Adipocyte (in vitro differentiated cells): ENCODE measurements at regions not wholly inside any gene's neighbourhood (a gene's known extent, or its start where the extent isn't known, plus 50 kb on each side); places are given as distances from the start of the nearest gene placed in this dataset.
"Not testable (repeated sequence)": the region's sequence is repeated elsewhere in the genome, so short reads cannot be mapped to it uniquely, and the experiment has no call there.

Experiments
- DNase-seq: peaks from one replicate; pipeline ENCODE4 v3.0.0-alpha.2; 2015; ENCODE audit warnings: low read depth
- H3K27me3 ChIP-seq: replicated peaks from 2 replicates; pipeline ENCODE4 v1.7.0; 2013; ENCODE audit warnings: mild to moderate bottlenecking, low read length, moderate library complexity; ENCODE audit not compliant: control insufficient read depth, insufficient read depth
- H3K36me3 ChIP-seq: 2 replicates; pipeline ENCODE4 v1.7.0; 2013; ENCODE audit warnings: low read length, mild to moderate bottlenecking, moderate library complexity; ENCODE audit not compliant: control insufficient read depth, insufficient read depth, severe bottlenecking
- H3K4me1 ChIP-seq: 2 replicates; pipeline ENCODE4 v1.7.0; 2013; ENCODE audit warnings: mild to moderate bottlenecking, low read length, moderate library complexity; ENCODE audit not compliant: control insufficient read depth, insufficient read depth
- H3K4me3 ChIP-seq: 2 replicates; pipeline ENCODE4 v1.7.0; 2013; ENCODE audit warnings: mild to moderate bottlenecking, low read length, moderate library complexity
- H3K9ac ChIP-seq: 2 replicates; pipeline ENCODE4 v1.7.0; 2013; ENCODE audit warnings: mild to moderate bottlenecking, low read length, moderate library complexity
- H3K9me3 ChIP-seq: 2 replicates; pipeline ENCODE4 v1.7.0; 2013; ENCODE audit warnings: mild to moderate bottlenecking, low read length, moderate library complexity; ENCODE audit not compliant: control insufficient read depth

DNA sequence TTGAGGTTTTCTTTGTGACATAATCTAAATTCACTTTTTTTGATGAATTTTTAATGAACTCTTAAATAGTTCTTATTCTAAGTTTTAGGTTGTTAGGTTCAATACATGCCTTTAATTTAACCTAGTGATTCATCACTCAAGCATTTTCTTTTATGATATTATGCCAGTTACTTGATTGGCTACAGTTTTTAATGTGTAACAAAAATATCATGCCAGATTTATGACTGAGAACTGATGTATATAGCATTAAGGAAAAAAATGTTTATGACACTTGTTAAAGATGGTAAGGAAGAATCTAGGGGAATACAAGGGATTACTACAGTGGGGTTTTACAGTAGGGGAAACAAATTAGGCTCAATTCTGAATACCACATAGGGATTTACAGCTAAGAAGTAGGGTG is 103.1 kb downstream of the VGLL3 start:
- Histone ChIP-seq H3K9me3 (no peaks in the 10 kb centered on the region), H3K4me1 (peaks cover 4% of the 10 kb centered on the region), H3K9ac (no peak overlapping the region), H3K27me3 (no peaks in the 10 kb centered on the region), H3K36me3 (no peaks in the 10 kb centered on the region), H3K4me3 (no peak overlapping the region)
- no peak for DNase-seq

DNA sequence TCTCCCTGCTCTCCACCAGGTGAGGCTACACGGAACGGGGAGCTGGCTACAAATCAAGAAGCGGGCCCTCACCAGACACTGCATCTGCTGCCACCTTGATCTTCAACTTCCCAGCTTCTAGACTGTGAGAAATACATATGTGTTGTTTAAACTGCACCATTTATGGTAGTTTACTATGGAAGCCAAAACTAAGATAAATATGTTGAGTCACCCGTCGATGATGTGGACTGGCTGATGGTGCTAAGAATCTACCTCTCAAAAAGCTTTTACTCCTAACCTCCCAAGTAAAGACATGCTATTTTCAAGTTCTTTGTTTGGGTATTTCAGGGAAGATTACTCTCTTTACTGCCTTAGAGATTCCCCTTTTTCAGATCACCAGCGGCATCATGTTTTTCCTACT is 110.9 kb downstream of the VGLL3 start:
- Histone ChIP-seq H3K4me3 (no peak overlapping the region), H3K9me3 (no peaks in the 10 kb centered on the region), H3K9ac (no peak overlapping the region), H3K27me3 (no peaks in the 10 kb centered on the region), H3K4me1 (peaks cover 4% of the 10 kb centered on the region), H3K36me3 (no peaks in the 10 kb centered on the region)
- no peak for DNase-seq

DNA sequence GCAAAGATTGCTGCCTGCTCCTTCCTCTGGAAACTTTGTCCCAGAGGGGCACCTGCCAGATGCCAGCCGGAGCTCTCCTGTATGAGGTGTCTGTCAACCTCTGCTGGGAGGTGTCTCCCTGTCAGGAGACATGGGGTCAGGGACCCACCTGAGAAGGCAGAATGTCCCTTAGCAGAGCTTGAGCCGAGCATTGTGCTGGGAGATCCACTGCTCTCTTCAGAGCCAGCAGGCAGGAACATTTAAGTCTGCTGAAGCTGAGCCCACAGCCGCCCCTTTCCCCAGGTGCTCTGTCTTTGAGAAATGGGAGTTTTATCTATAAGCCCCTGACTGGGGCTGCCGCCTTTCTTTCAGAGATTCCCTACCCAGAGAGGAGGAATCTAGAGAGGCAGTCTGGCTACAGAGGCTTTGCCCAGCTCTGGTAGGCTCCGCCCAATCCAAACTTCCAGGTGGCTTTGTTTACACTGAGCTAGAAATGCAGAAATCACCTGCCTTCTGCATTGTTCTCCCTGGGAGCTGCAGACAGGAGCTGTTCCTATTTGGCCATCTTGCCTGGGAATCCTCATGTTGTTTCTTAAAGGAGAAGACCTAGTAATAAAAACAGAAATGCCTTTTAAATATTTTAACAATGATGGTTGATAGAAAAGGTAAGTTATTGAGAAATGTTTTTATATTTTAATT is 114.3 kb downstream of the VGLL3 start:
- H3K4me3 ChIP-seq, DNase-seq, H3K36me3 ChIP-seq, H3K4me1 ChIP-seq, H3K9ac ChIP-seq, H3K27me3 ChIP-seq, H3K9me3 ChIP-seq: not testable (repeated sequence)

DNA sequence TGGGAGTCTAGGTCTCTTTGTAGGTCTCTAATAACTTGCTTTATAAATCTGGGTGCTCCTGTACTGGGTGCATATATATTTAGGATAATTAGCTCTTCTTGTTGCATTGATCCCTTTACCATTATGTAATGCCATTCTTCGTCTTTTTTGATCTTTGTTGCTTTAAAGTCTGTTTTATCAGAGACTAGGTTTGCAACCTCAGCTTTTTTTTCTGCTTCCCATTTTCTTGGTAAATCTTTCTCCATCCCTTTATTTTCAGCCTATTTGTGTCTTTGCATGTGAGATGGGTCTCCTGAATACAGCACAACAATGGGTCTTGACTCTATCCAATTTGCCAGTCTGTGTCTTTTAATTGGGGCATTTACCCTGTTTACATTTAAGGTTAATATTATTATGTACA is 116.2 kb downstream of the VGLL3 start:
- H3K27me3 ChIP-seq, DNase-seq, H3K4me3 ChIP-seq, H3K4me1 ChIP-seq, H3K36me3 ChIP-seq, H3K9me3 ChIP-seq, H3K9ac ChIP-seq: not testable (repeated sequence)

DNA sequence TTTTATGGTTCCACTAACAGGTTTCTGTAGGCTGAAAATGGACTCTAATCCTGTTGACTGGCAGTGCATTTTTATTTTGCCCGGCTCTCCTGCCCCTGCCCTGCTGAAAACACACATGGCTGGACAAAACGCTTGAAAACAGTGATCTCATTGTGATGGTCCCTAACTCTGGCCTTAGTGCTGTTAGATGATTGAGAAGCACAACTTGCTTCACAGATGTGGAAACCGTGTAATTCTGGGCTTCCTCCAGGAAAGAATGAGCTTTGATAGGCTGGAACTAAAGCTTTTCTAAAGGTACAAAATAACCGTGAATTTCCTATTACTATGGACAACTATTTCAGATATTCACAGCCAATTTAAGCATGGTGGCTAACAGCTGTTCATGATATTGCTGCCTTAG is 121.4 kb downstream of the VGLL3 start:
- DNase-seq: no peak
- no peak overlapping the region for H3K9ac ChIP-seq
- no peaks in the 10 kb centered on the region for H3K27me3 ChIP-seq
- H3K36me3 ChIP-seq: no peaks in the 10 kb centered on the region
- H3K9me3 ChIP-seq: no peaks in the 10 kb centered on the region
- peaks cover 18% of the 10 kb centered on the region for H3K4me1 ChIP-seq
- H3K4me3 ChIP-seq: no peak overlapping the region

DNA sequence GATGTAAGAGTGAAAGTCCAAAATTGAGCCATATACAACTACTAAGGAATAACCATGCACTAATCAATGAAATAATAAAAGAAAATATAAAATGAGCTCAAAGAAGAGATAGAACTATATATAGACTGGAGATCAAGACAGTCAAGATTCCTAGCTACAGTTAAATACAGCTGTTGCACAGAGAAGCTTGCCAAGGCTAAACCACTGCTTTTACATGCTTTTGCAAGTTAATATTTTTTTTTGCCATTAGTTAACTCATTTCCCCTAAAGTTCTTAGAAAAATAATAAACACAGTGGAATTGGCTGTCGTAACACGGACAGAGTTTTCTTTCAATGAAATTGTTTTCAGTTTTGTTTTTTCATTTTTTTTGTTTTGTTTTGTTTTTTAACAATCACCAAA is 123.0 kb downstream of the VGLL3 start:
- Histone ChIP-seq H3K36me3 (no peaks in the 10 kb centered on the region), H3K4me3 (peak overlapping the region; percentile 19), H3K4me1 (peaks cover 18% of the 10 kb centered on the region), H3K9me3 (no peaks in the 10 kb centered on the region), H3K9ac (no peak overlapping the region), H3K27me3 (no peaks in the 10 kb centered on the region)
- DNase-seq: peak; percentile 67

DNA sequence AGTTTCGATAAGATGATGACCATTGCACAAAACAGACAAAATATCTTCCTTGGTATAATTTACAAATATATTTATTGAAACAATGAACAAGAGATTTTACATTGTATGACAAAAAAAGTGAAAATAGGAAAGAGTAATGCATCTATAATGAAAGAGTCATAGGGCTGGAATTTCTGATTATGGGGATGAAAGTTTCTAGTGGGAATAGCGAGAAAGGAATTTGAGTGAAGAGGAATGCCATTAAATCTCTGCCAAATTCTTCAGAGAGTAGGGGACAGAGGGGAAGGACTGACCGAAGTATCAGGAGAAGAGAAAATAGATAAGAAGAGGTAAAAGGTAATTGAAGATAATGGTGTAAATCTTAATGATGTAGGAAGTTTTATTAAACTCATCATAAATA is 125.4 kb downstream of the VGLL3 start:
- Histone ChIP-seq H3K27me3 (no peaks in the 10 kb centered on the region), H3K36me3 (no peaks in the 10 kb centered on the region), H3K4me3 (no peak overlapping the region), H3K9ac (no peak overlapping the region), H3K4me1 (peaks cover 18% of the 10 kb centered on the region), H3K9me3 (no peaks in the 10 kb centered on the region)
- DNase-seq: peak; percentile 45

DNA sequence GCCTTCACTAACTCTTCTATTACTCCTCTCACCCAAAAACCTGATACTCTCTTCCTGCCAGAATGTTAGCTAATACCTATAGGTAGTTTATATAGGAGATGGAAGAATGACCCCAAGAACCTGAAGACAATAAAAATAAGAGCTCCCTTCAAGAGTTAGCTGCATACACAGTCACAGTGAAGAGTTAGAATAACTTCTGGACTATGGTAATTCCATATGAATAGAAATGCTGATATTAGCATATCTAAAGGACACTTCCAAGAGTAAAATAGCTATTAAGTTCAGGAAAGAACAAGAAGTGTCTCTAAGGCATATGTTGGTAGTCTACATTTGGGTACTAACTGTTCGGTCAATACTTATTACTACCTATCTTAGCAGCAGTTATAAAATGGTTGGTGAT is 134.2 kb downstream of the VGLL3 start:
- no peak for DNase-seq
- no peak overlapping the region for H3K4me3 ChIP-seq
- H3K4me1 ChIP-seq: no peaks in the 10 kb centered on the region
- H3K27me3 ChIP-seq: no peaks in the 10 kb centered on the region
- no peak overlapping the region for H3K9ac ChIP-seq
- no peaks in the 10 kb centered on the region for H3K36me3 ChIP-seq
- no peaks in the 10 kb centered on the region for H3K9me3 ChIP-seq

DNA sequence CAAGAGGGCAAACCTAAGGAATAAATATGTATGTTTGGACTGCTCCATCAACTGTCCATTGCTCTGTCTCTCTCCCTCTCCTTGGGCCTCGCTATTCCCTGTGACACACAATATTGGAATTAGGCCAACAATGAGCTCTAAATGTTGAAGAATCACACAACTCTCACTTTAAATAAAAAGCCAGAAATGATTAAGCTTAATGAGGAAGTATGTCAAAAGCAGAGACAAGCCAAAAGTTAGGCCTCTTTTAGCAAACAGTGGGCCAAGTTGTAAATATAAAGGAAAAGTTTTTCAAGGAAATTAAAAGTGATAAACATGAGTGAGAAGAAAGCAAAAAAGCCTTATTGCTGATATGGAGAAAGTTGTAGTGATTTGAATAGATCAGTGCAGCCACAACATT is 141.0 kb downstream of the VGLL3 start:
- no peak overlapping the region for H3K4me3 ChIP-seq
- no peaks in the 10 kb centered on the region for H3K4me1 ChIP-seq
- no peak overlapping the region for H3K9ac ChIP-seq
- H3K9me3 ChIP-seq: peaks cover 8% of the 10 kb centered on the region
- no peaks in the 10 kb centered on the region for H3K27me3 ChIP-seq
- no peak for DNase-seq
- H3K36me3 ChIP-seq: no peaks in the 10 kb centered on the region

DNA sequence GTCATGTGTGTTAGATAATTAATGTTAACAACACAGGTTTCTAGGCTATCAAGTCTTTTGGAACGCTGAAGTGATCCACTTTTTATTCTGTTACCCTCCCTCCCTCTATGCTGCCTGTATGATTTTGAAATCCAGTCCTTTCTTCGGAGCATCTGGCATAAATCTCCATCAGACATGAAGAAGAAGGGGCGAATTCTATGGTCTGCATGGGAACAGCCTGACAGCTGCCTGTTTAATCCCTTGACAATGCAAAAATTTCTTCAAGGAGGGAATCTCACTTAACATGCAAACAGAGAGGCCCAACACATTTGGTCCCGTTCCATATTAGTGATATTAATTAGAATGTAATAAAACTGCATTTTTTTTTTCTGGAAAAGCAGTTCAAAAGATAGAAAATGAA is 145.2 kb downstream of the VGLL3 start:
- H3K9ac ChIP-seq: no peak overlapping the region
- no peak overlapping the region for H3K4me3 ChIP-seq
- no peak for DNase-seq
- H3K4me1 ChIP-seq: no peaks in the 10 kb centered on the region
- H3K27me3 ChIP-seq: no peaks in the 10 kb centered on the region
- H3K9me3 ChIP-seq: peaks cover 5% of the 10 kb centered on the region
- no peaks in the 10 kb centered on the region for H3K36me3 ChIP-seq

DNA sequence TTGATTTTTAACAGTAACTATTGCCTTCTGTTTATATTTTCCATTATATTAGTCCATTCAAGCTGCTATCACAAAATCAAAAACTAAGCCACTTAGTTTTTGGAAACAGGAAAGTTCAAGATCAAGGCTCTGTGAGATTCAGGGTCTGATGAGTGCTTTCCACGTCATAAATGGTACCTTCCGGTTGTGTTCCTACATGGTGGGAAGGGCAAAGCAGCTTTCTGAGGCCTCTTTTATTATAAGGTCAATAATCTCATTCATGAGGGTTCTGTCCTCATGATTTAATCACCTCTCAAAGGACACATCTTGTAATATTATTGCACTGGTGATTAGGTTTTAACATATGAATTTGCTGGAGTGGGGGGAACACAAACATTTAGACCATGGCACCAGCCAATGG is 152.0 kb downstream of the VGLL3 start:
- DNase-seq: no peak
- no peak overlapping the region for H3K4me3 ChIP-seq
- H3K4me1 ChIP-seq: peaks cover 7% of the 10 kb centered on the region
- H3K27me3 ChIP-seq: no peaks in the 10 kb centered on the region
- no peaks in the 10 kb centered on the region for H3K36me3 ChIP-seq
- H3K9me3 ChIP-seq: no peaks in the 10 kb centered on the region
- no peak overlapping the region for H3K9ac ChIP-seq

DNA sequence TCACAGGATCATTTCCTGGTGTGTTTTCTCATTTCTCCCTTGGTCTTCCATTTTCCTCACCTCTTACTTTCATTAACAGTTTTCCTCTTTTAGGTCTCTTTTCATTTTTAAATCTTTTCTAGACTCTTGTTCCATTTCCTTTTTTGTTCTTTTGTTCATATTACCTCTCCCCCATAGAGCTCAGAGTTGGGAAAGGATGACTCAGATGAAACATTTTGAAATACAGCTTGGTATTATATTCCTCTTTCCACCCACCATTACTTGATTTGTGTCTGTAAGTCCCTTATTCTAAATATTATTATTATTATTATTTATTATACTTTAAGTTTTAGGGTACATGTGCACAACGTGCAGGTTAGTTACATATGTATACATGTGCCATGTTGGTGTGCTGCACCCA is 153.1 kb downstream of the VGLL3 start:
- peak; percentile 56 for DNase-seq
- H3K4me3 ChIP-seq: peak overlapping the region; percentile 29
- no peaks in the 10 kb centered on the region for H3K9me3 ChIP-seq
- no peaks in the 10 kb centered on the region for H3K27me3 ChIP-seq
- H3K36me3 ChIP-seq: no peaks in the 10 kb centered on the region
- H3K4me1 ChIP-seq: peaks cover 7% of the 10 kb centered on the region
- H3K9ac ChIP-seq: peak overlapping the region; percentile 64
